ENCODE measurements at regions not wholly inside any gene's neighbourhood (a gene's known extent, or its start where the extent isn't known, plus 50 kb on each side); places are given as distances from the start of the nearest gene placed in this dataset.
"Not testable (repeated sequence)": the region's sequence is repeated elsewhere in the genome, so short reads cannot be mapped to it uniquely, and the experiment has no call there.

DNA sequence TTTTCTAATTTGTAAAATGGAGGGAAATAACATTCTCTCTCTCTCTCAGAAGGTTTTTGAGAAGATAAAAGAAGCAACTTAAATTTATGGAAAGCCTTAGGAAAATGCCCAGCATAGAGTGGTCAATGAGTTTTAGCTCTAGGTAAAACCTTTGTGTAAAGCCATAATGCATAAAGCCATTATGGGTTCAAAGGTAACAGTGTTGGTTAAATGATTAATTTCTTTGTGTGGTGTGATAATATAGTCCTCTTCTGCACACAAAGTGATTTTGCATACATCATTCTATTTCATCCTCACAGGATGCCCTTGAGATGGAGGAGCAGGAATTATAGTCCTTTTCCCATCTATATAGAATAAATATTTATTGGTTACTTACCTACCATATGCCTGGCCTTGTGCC is 602.9 kb downstream of the CSNK1G3 start:
- Histone ChIP-seq H3K4me1 (ENCODE audit: control insufficient read depth, insufficient read depth, low read length) (peaks cover 4% of the 10 kb centered on the region), H3K27me3 (ENCODE audit: control insufficient read depth, insufficient read depth, low read length, poor library complexity, severe bottlenecking) (no peaks in the 10 kb centered on the region), H3K36me3 (ENCODE audit: control insufficient read depth, insufficient read depth, low read length) (no peaks in the 10 kb centered on the region), H3K4me3 (ENCODE audit: insufficient read depth, low read depth, low read length) (no peak overlapping the region), H3K27ac (ENCODE audit: insufficient read depth, low read depth, low read length, poor library complexity, severe bottlenecking) (no peak overlapping the region), H3K9me3 (ENCODE audit: control insufficient read depth, low read length) (no peaks in the 10 kb centered on the region)

- H3K4me3 ChIP-seq (ENCODE audit: insufficient read depth, low read depth, low read length), result no peak overlapping the region
- peaks cover 4% of the 10 kb centered on the region for H3K4me1 ChIP-seq (ENCODE audit: control insufficient read depth, insufficient read depth, low read length)
- WGBS, 2 experiments, result 79 to 93% methylated on average over 2 of the region's 2 CpGs
- H3K27ac ChIP-seq (ENCODE audit: insufficient read depth, low read depth, low read length, poor library complexity, severe bottlenecking), result no peak overlapping the region
- no peaks in the 10 kb centered on the region for H3K27me3 ChIP-seq (ENCODE audit: control insufficient read depth, insufficient read depth, low read length, poor library complexity, severe bottlenecking)
- no peaks in the 10 kb centered on the region for H3K9me3 ChIP-seq (ENCODE audit: control insufficient read depth, low read length)
- H3K36me3 ChIP-seq (ENCODE audit: control insufficient read depth, insufficient read depth, low read length), result no peaks in the 10 kb centered on the region
Measured at GRCh38 chr5:124111886-124112285, 599.9 kb downstream of the CSNK1G3 start.

- Histone ChIP-seq H3K27ac (ENCODE audit: insufficient read depth, low read depth, low read length, poor library complexity, severe bottlenecking) (no peak overlapping the region), H3K4me3 (ENCODE audit: insufficient read depth, low read depth, low read length) (no peak overlapping the region), H3K27me3 (ENCODE audit: control insufficient read depth, insufficient read depth, low read length, poor library complexity, severe bottlenecking) (no peaks in the 10 kb centered on the region), H3K9me3 (ENCODE audit: control insufficient read depth, low read length) (no peaks in the 10 kb centered on the region), H3K4me1 (ENCODE audit: control insufficient read depth, insufficient read depth, low read length) (no peaks in the 10 kb centered on the region), H3K36me3 (ENCODE audit: control insufficient read depth, insufficient read depth, low read length) (no peaks in the 10 kb centered on the region)
- 100% methylated on average over 1 of the region's 1 CpG; no CpG with 5 or more reads in 1 of the 2 experiments for WGBS, 2 experiments
Measured at GRCh38 chr5:124110942-124111341, 599.0 kb downstream of the CSNK1G3 start.

- no peaks in the 10 kb centered on the region for H3K36me3 ChIP-seq (ENCODE audit: control insufficient read depth, insufficient read depth, low read length)
- H3K4me1 ChIP-seq (ENCODE audit: control insufficient read depth, insufficient read depth, low read length), result no peaks in the 10 kb centered on the region
- 93 to 95% methylated on average over 2 of the region's 2 CpGs for WGBS, 2 experiments
Measured at GRCh38 chr5:124105326-124105725, 593.3 kb downstream of the CSNK1G3 start.

DNA sequence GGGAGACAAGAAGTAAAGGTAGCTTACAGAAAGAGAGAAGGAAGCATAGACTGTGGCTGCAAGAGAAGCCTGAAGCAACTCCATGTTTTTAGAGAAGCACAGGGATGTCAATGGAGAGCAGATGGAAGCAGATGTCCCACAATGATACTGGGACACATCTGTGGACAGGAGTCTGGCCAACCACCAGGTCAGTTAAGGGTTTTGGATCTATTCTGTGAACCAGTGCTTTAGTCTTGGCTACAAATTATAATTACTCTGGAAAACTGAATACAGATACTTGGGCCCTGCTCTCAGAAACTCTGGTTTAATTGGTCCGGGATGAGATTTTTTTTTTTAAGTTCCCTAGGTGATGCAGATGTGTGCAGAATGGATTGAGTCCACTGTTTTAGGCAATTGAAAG is 592.8 kb downstream of the CSNK1G3 start:
- WGBS, 2 experiments, result 95 to 97% methylated on average over 1 of the region's 1 CpG
- no peaks in the 10 kb centered on the region for H3K36me3 ChIP-seq (ENCODE audit: control insufficient read depth, insufficient read depth, low read length)
- no peak overlapping the region for H3K4me3 ChIP-seq (ENCODE audit: insufficient read depth, low read depth, low read length)
- no peaks in the 10 kb centered on the region for H3K4me1 ChIP-seq (ENCODE audit: control insufficient read depth, insufficient read depth, low read length)
- no peaks in the 10 kb centered on the region for H3K9me3 ChIP-seq (ENCODE audit: control insufficient read depth, low read length)
- no peak overlapping the region for H3K27ac ChIP-seq (ENCODE audit: insufficient read depth, low read depth, low read length, poor library complexity, severe bottlenecking)
- no peaks in the 10 kb centered on the region for H3K27me3 ChIP-seq (ENCODE audit: control insufficient read depth, insufficient read depth, low read length, poor library complexity, severe bottlenecking)

More at GRCh38 chr5:124105326-124105725, 593.3 kb downstream of the CSNK1G3 start:
- Histone ChIP-seq H3K27ac (ENCODE audit: insufficient read depth, low read depth, low read length, poor library complexity, severe bottlenecking) (no peak overlapping the region), H3K4me3 (ENCODE audit: insufficient read depth, low read depth, low read length) (no peak overlapping the region), H3K27me3 (ENCODE audit: control insufficient read depth, insufficient read depth, low read length, poor library complexity, severe bottlenecking) (no peaks in the 10 kb centered on the region), H3K9me3 (ENCODE audit: control insufficient read depth, low read length) (no peaks in the 10 kb centered on the region)

GRCh38 chr5:124104344-124104743 is 592.4 kb downstream of the CSNK1G3 start:
- WGBS, 2 experiments, result 91 to 92% methylated on average over 2 to 3 of the region's 3 CpGs
- H3K4me3 ChIP-seq (ENCODE audit: insufficient read depth, low read depth, low read length), result no peak overlapping the region
- H3K36me3 ChIP-seq (ENCODE audit: control insufficient read depth, insufficient read depth, low read length), result no peaks in the 10 kb centered on the region
- no peaks in the 10 kb centered on the region for H3K9me3 ChIP-seq (ENCODE audit: control insufficient read depth, low read length)
- H3K27me3 ChIP-seq (ENCODE audit: control insufficient read depth, insufficient read depth, low read length, poor library complexity, severe bottlenecking), result no peaks in the 10 kb centered on the region
- no peak overlapping the region for H3K27ac ChIP-seq (ENCODE audit: insufficient read depth, low read depth, low read length, poor library complexity, severe bottlenecking)
- no peaks in the 10 kb centered on the region for H3K4me1 ChIP-seq (ENCODE audit: control insufficient read depth, insufficient read depth, low read length)

GRCh38 chr5:124103671-124104070 is 591.7 kb downstream of the CSNK1G3 start:
- Histone ChIP-seq H3K4me1 (ENCODE audit: control insufficient read depth, insufficient read depth, low read length) (no peaks in the 10 kb centered on the region), H3K27ac (ENCODE audit: insufficient read depth, low read depth, low read length, poor library complexity, severe bottlenecking) (no peak overlapping the region), H3K36me3 (ENCODE audit: control insufficient read depth, insufficient read depth, low read length) (no peaks in the 10 kb centered on the region), H3K4me3 (ENCODE audit: insufficient read depth, low read depth, low read length) (no peak overlapping the region), H3K27me3 (ENCODE audit: control insufficient read depth, insufficient read depth, low read length, poor library complexity, severe bottlenecking) (no peaks in the 10 kb centered on the region), H3K9me3 (ENCODE audit: control insufficient read depth, low read length) (no peaks in the 10 kb centered on the region)
- 80% methylated on average over 1 of the region's 1 CpG; no CpG with 5 or more reads in 1 of the 2 experiments for WGBS, 2 experiments

DNA sequence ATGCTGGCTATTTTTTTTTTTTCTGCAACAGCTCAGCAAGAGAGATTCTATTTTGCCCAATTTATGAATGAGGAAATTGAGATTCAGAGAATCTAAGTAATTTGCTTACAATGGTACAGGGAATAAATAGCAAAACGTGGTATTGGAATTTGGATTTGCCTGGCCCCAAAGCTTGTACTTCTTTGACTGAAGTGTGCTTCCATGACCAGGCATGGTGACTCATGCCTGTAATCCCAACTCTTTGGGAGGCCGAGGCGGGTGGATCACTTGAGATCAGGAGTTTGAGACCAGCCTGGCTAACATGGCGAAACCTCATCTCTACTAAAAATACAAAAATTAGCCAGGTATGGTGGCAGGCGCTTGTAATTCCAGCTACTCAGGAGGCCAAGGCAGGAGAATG is 591.1 kb downstream of the CSNK1G3 start:
- H3K27ac ChIP-seq (ENCODE audit: insufficient read depth, low read depth, low read length, poor library complexity, severe bottlenecking); H3K27me3 ChIP-seq (ENCODE audit: control insufficient read depth, insufficient read depth, low read length, poor library complexity, severe bottlenecking); H3K4me1 ChIP-seq (ENCODE audit: control insufficient read depth, insufficient read depth, low read length); H3K9me3 ChIP-seq (ENCODE audit: control insufficient read depth, low read length); H3K36me3 ChIP-seq (ENCODE audit: control insufficient read depth, insufficient read depth, low read length); H3K4me3 ChIP-seq (ENCODE audit: insufficient read depth, low read depth, low read length): not testable (repeated sequence)
- 93 to 94% methylated on average over 5 of the region's 5 CpGs for WGBS, 2 experiments

GRCh38 chr5:124102486-124102885 is 590.5 kb downstream of the CSNK1G3 start:
- WGBS, 2 experiments, result 95 to 100% methylated on average over 1 of the region's 3 CpGs

DNA sequence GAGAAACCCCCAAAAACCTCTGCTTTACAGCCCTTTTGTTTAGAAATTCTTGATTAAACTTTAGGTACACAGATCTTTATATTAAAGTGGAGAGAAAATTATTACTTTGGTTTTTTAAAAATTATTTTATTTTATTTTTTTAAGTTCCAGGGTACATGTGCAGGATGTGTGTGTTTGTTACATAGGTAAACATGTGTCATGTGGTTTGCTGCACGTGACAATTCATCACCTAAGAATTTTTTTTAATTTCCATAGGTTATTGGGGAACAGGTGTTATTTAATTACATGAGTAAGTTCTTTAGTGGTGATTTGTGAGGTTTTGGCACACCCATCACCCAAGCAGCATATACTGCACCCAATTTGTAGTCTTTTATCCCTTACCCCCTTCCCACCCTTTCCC is 581.7 kb downstream of the CSNK1G3 start:
- H3K9me3 ChIP-seq (ENCODE audit: control insufficient read depth, low read length), result no peaks in the 10 kb centered on the region
- H3K27ac ChIP-seq (ENCODE audit: insufficient read depth, low read depth, low read length, poor library complexity, severe bottlenecking), result no peak overlapping the region
- whole genome bisulfite sequencing, 2 experiments, result 100% methylated on average over 1 of the region's 1 CpG; no CpG with 5 or more reads in 1 of the 2 experiments
- H3K36me3 ChIP-seq (ENCODE audit: control insufficient read depth, insufficient read depth, low read length), result no peaks in the 10 kb centered on the region
- H3K4me1 ChIP-seq (ENCODE audit: control insufficient read depth, insufficient read depth, low read length), result peaks cover 1% of the 10 kb centered on the region
- H3K4me3 ChIP-seq (ENCODE audit: insufficient read depth, low read depth, low read length), result no peak overlapping the region
- H3K27me3 ChIP-seq (ENCODE audit: control insufficient read depth, insufficient read depth, low read length, poor library complexity, severe bottlenecking), result no peaks in the 10 kb centered on the region

More at GRCh38 chr5:124102486-124102885, 590.5 kb downstream of the CSNK1G3 start:
- Histone ChIP-seq H3K4me3 (ENCODE audit: insufficient read depth, low read depth, low read length) (no peak overlapping the region), H3K4me1 (ENCODE audit: control insufficient read depth, insufficient read depth, low read length) (no peaks in the 10 kb centered on the region), H3K27me3 (ENCODE audit: control insufficient read depth, insufficient read depth, low read length, poor library complexity, severe bottlenecking) (no peaks in the 10 kb centered on the region), H3K9me3 (ENCODE audit: control insufficient read depth, low read length) (no peaks in the 10 kb centered on the region), H3K27ac (ENCODE audit: insufficient read depth, low read depth, low read length, poor library complexity, severe bottlenecking) (no peak overlapping the region), H3K36me3 (ENCODE audit: control insufficient read depth, insufficient read depth, low read length) (no peaks in the 10 kb centered on the region)

DNA sequence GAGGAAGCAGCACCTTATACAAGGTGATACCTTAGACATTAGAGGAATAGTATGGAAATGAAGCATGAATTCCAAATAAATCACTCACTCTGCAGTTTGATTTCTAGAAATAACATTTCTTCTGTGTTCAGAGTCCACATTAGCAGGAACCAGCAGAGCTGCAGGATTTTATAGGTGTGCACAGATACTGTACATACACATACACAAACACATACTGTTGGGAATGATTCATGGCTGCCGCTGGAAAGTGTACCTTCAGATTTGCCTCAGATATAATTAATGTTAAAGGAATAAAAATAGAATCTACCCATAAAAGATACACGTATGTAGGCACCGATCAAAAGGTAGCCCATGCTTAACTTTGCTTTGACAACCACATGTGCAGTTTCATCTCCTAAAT is 578.1 kb downstream of the CSNK1G3 start:
- no peaks in the 10 kb centered on the region for H3K9me3 ChIP-seq (ENCODE audit: control insufficient read depth, low read length)
- no peaks in the 10 kb centered on the region for H3K36me3 ChIP-seq (ENCODE audit: control insufficient read depth, insufficient read depth, low read length)
- H3K4me1 ChIP-seq (ENCODE audit: control insufficient read depth, insufficient read depth, low read length), result peaks cover 16% of the 10 kb centered on the region
- no peaks in the 10 kb centered on the region for H3K27me3 ChIP-seq (ENCODE audit: control insufficient read depth, insufficient read depth, low read length, poor library complexity, severe bottlenecking)
- no peak overlapping the region for H3K4me3 ChIP-seq (ENCODE audit: insufficient read depth, low read depth, low read length)
- WGBS, 2 experiments, result 94 to 96% methylated on average over 2 of the region's 3 CpGs
- no peak overlapping the region for H3K27ac ChIP-seq (ENCODE audit: insufficient read depth, low read depth, low read length, poor library complexity, severe bottlenecking)

All from ectodermal cell (in vitro differentiated cells).